A549 (cell line): ENCODE measurements at regions not wholly inside any gene's neighbourhood (a gene's known extent, or its start where the extent isn't known, plus 50 kb on each side); places are given as distances from the start of the nearest gene placed in this dataset.

Experiments
- ATAC-seq, 2 experiments: fragments of 200-7000 bp in 1 of 2; fragments of >200 bp in 1 of 2; cut with Nextera tagmentation in 1 of 2; cut with Tn5 transposase in 1 of 2; 3 replicates each; pipeline versions ENCODE4 v1.8.0 to v1.9.1; 2018 to 2020; ENCODE audit warnings: mild to moderate bottlenecking in 1 of 2, moderate library complexity in 1 of 2
- CTCF ChIA-PET: fragments of 300-600 bp; sonication (Branson Sonifier 250); formaldehyde crosslinking; extraction: SDS; loops from one replicate; lab custom pipeline; 2021; ENCODE audit warnings: antibody characterized with exemption, inconsistent platforms; lab: Yijun Ruan, JAX
- POLR2A ChIA-PET: fragments of 350-600 bp; formaldehyde crosslinking; extraction: SDS; loops from one replicate; lab custom pipeline; 2021; ENCODE audit warnings: antibody characterized with exemption, inconsistent platforms; lab: Yijun Ruan, JAX
- DNase-seq, 2 experiments: peaks; one replicate each; pipeline versions ENCODE4 v3.0.0 to v3.0.0-alpha.2; 2011 to 2016; ENCODE audit warnings: low read depth in 1 of 2, low spot score in 1 of 2
- FAIRE-seq: peaks from 2 replicates; lab custom pipeline; 2011; peaks lifted over from hg19 to GRCh38; lab: Jason Lieb, UNC
- H3K27ac ChIP-seq, 2 experiments: fragments of >200 bp; sonication (Bioruptor Twin); formaldehyde crosslinking; 3 replicates each; pipeline ENCODE4 v1.5.1; 2016 to 2017
- H3K4me1 ChIP-seq: fragments of >200 bp; sonication (Bioruptor Twin); formaldehyde crosslinking; 3 replicates; pipeline ENCODE4 v1.6.1; 2016
- H3K4me2 ChIP-seq: fragments of >200 bp; sonication (Bioruptor Twin); formaldehyde crosslinking; 3 replicates; pipeline ENCODE4 v1.6.1; 2016
- H3K4me3 ChIP-seq: fragments of >200 bp; sonication (Bioruptor Twin); formaldehyde crosslinking; 3 replicates; pipeline ENCODE4 v1.5.1; 2016
- H3K9me3 ChIP-seq: fragments of >200 bp; sonication (Bioruptor Twin); formaldehyde crosslinking; 3 replicates; pipeline ENCODE4 v1.6.1; 2016
- CBX2 ChIP-seq: fragments of 200-600 bp; sonication (generic); IDR thresholded peaks from 2 replicates; pipeline ENCODE4 v1.6.1; 2016; ENCODE audit warnings: low read depth, mild to moderate bottlenecking, borderline replicate concordance
- EP300 ChIP-seq, 2 experiments: fragments of >200 bp; sonication (Bioruptor Twin); formaldehyde crosslinking; IDR thresholded peaks; 2 replicates in 1 of 2; 3 replicates in 1 of 2; pipeline ENCODE4 v1.6.1; 2016 to 2017
- FOSB ChIP-seq: fragments of 250-450 bp; sonication (Bioruptor Pico); IDR thresholded peaks from 2 replicates; pipeline ENCODE4 v1.5.0; 2020; ENCODE audit warnings: mild to moderate bottlenecking, moderate library complexity
- FOXS1 ChIP-seq: fragments of 250-450 bp; sonication (Bioruptor Pico); IDR thresholded peaks from 2 replicates; pipeline ENCODE4 v1.5.0; 2020; ENCODE audit warnings: mild to moderate bottlenecking, moderate library complexity
- HDAC2 ChIP-seq: fragments of 200-600 bp; sonication (generic); IDR thresholded peaks from 2 replicates; pipeline ENCODE4 v1.6.1; 2016
- HES2 ChIP-seq: fragments of >200 bp; sonication (Bioruptor Twin); formaldehyde crosslinking; IDR thresholded peaks from 2 replicates; pipeline ENCODE4 v1.6.1; 2016
- HEYL ChIP-seq: fragments of 250-450 bp; sonication (Bioruptor Pico); IDR thresholded peaks from 2 replicates; pipeline ENCODE4 v1.8.0; 2021; ENCODE audit warnings: mild to moderate bottlenecking, moderate library complexity
- HOXA7 ChIP-seq: fragments of 250-450 bp; sonication (Bioruptor Pico); IDR thresholded peaks from 2 replicates; pipeline ENCODE4 v1.5.0; 2020; ENCODE audit warnings: mild to moderate bottlenecking, moderate library complexity
- JUN ChIP-seq, 2 experiments: fragments of >200 bp; sonication (Bioruptor Twin); formaldehyde crosslinking; IDR thresholded peaks; 2 replicates in 1 of 2; 3 replicates in 1 of 2; pipeline ENCODE4 v1.6.1; 2016 to 2017
- JUNB ChIP-seq: fragments of >200 bp; sonication (Bioruptor Twin); formaldehyde crosslinking; IDR thresholded peaks from 2 replicates; pipeline ENCODE4 v1.6.1; 2016
- KDM5A ChIP-seq: fragments of 200-600 bp; sonication (generic); IDR thresholded peaks from 2 replicates; pipeline ENCODE4 v1.6.1; 2016; ENCODE audit warnings: antibody characterized with exemption, mild to moderate bottlenecking
- MAFK ChIP-seq: fragments of 450-650 bp; IDR thresholded peaks from 2 replicates; pipeline ENCODE4 v1.6.1; 2014; ENCODE audit not compliant: partially characterized antibody
- MAZ ChIP-seq: fragments of 150-350 bp; IDR thresholded peaks from 2 replicates; pipeline ENCODE4 v1.6.1; 2014; ENCODE audit warnings: antibody characterized with exemption, low read depth, low read length, borderline replicate concordance
- MYC ChIP-seq: IDR thresholded peaks from 2 replicates; pipeline ENCODE4 v1.6.1; 2012; ENCODE audit warnings: mild to moderate bottlenecking, inconsistent platforms, low read length, improper control_type of control experiment, borderline replicate concordance
- NFE2L2 ChIP-seq: fragments of 150-350 bp; conservative IDR thresholded peaks from 2 replicates; pipeline ENCODE4 v1.6.1; 2014; ENCODE audit warnings: low read length
- PBX3 ChIP-seq: IDR thresholded peaks from 2 replicates; pipeline ENCODE4 v1.6.1; 2012
- POLR2AphosphoS2 ChIP-seq: conservative IDR thresholded peaks from 2 replicates; pipeline ENCODE4 v1.6.1; 2012; ENCODE audit warnings: low read length, improper control_type of control experiment, inconsistent platforms
- RAD21 ChIP-seq, 2 experiments: fragments of >200 bp in 1 of 2; sonication (Bioruptor Twin) in 1 of 2; formaldehyde crosslinking in 1 of 2; IDR thresholded peaks in 1 of 2; conservative IDR thresholded peaks in 1 of 2; 2 replicates in 1 of 2; 3 replicates in 1 of 2; pipeline ENCODE4 v1.6.1; 2012 to 2018; ENCODE audit warnings: inconsistent platforms in 1 of 2
- RARB ChIP-seq: fragments of 250-450 bp; sonication (Bioruptor Pico); IDR thresholded peaks from 2 replicates; pipeline ENCODE4 v1.8.0; 2021; ENCODE audit warnings: mild to moderate bottlenecking, moderate library complexity
- RFX5 ChIP-seq: fragments of 450-650 bp; IDR thresholded peaks from 2 replicates; pipeline ENCODE4 v1.7.1; 2014; ENCODE audit warnings: antibody characterized with exemption, mild to moderate bottlenecking, moderate library complexity
- SMC3 ChIP-seq: fragments of >200 bp; sonication (Bioruptor Twin); formaldehyde crosslinking; IDR thresholded peaks from 3 replicates; pipeline ENCODE4 v1.6.1; 2018; ENCODE audit warnings: inconsistent platforms
- SREBF2 ChIP-seq: fragments of 450-650 bp; IDR thresholded peaks from 2 replicates; pipeline ENCODE4 v1.6.1; 2014; ENCODE audit warnings: mild to moderate bottlenecking, moderate library complexity
- TFCP2L1 ChIP-seq: fragments of 250-450 bp; sonication (Bioruptor Pico); IDR thresholded peaks from 2 replicates; pipeline ENCODE4 v1.5.0; 2021; ENCODE audit warnings: mild to moderate bottlenecking
- ZC3H11A ChIP-seq: fragments of 450-650 bp; IDR thresholded peaks from 2 replicates; pipeline ENCODE4 v1.6.1; 2014; ENCODE audit warnings: antibody characterized with exemption, mild to moderate bottlenecking
- ZNF302 ChIP-seq: fragments of 250-450 bp; sonication (Bioruptor Pico); IDR thresholded peaks from 2 replicates; pipeline ENCODE4 v1.9.0; 2021; ENCODE audit warnings: inconsistent platforms, mild to moderate bottlenecking, moderate library complexity
- ZSCAN20 ChIP-seq: fragments of 250-450 bp; sonication (Bioruptor Pico); IDR thresholded peaks from 2 replicates; pipeline ENCODE4 v1.8.0; 2022; ENCODE audit warnings: mild to moderate bottlenecking, moderate library complexity
- WGBS: methylation state at CpG from one replicate; pipeline ENCODE4 v1.1.6; 2017; ENCODE audit errors: missing lambda C conversion rate; 5-methylcytosine and 5-hydroxymethylcytosine counted together
- TF ChIP-seq, protein P1 (sequence below): fragments of 250-450 bp; sonication (Bioruptor Pico); IDR thresholded peaks from 2 replicates; pipeline ENCODE4 v1.5.0; 2020; ENCODE audit warnings: low read depth, mild to moderate bottlenecking, moderate library complexity
- TF ChIP-seq, protein P2 (sequence below): IDR thresholded peaks from 2 replicates; pipeline ENCODE4 v1.6.1; 2012
- TF ChIP-seq, protein P3 (sequence below): fragments of 200-600 bp; sonication (generic); IDR thresholded peaks from 2 replicates; pipeline ENCODE4 v1.6.1; 2016; ENCODE audit warnings: antibody characterized with exemption, mild to moderate bottlenecking, moderate library complexity
- TF ChIP-seq, protein P4 (sequence below): IDR thresholded peaks from 2 replicates; pipeline ENCODE4 v1.6.1; 2012; ENCODE audit warnings: low read depth, borderline replicate concordance

DNA sequence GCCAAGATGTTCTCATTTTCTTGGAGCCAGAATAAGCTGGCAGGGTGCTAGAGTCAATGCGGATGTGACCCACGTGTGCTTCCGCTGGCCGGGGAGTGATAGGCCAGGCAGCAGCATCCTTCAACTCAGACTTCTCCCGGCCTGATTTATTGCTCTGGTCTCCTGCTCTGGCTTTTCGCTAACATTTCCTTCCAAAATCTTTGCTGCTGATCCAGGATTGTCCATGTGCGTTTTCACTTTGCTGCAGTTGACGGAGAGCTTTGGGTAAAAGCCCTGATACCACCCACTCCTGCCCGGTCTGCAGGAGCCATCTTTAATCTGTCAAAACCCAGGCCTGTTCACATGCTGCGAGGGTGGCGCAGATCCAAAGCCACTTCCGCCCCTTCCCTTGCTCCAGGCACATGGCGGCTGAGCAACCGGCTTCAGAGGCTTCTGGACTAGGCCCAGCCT lies 106.8 kb downstream of the CYP26A1 start:
- no peak for TF ChIP-seq MAZ
- TF ChIP-seq, protein P1, sequence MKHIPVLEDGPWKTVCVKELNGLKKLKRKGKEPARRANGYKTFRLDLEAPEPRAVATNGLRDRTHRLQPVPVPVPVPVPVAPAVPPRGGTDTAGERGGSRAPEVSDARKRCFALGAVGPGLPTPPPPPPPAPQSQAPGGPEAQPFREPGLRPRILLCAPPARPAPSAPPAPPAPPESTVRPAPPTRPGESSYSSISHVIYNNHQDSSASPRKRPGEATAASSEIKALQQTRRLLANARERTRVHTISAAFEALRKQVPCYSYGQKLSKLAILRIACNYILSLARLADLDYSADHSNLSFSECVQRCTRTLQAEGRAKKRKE (CRISPR knock-in tag) = no peak
- TF ChIP-seq, protein P2, sequence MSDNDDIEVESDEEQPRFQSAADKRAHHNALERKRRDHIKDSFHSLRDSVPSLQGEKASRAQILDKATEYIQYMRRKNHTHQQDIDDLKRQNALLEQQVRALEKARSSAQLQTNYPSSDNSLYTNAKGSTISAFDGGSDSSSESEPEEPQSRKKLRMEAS = no peak
- no peak for TF ChIP-seq PBX3
- no peak for TF ChIP-seq ZC3H11A
- no peak for TF ChIP-seq NFE2L2
- no peak for TF ChIP-seq POLR2AphosphoS2
- no peak for TF ChIP-seq FOXS1 (CRISPR knock-in tag)
- TF ChIP-seq, protein P3, sequence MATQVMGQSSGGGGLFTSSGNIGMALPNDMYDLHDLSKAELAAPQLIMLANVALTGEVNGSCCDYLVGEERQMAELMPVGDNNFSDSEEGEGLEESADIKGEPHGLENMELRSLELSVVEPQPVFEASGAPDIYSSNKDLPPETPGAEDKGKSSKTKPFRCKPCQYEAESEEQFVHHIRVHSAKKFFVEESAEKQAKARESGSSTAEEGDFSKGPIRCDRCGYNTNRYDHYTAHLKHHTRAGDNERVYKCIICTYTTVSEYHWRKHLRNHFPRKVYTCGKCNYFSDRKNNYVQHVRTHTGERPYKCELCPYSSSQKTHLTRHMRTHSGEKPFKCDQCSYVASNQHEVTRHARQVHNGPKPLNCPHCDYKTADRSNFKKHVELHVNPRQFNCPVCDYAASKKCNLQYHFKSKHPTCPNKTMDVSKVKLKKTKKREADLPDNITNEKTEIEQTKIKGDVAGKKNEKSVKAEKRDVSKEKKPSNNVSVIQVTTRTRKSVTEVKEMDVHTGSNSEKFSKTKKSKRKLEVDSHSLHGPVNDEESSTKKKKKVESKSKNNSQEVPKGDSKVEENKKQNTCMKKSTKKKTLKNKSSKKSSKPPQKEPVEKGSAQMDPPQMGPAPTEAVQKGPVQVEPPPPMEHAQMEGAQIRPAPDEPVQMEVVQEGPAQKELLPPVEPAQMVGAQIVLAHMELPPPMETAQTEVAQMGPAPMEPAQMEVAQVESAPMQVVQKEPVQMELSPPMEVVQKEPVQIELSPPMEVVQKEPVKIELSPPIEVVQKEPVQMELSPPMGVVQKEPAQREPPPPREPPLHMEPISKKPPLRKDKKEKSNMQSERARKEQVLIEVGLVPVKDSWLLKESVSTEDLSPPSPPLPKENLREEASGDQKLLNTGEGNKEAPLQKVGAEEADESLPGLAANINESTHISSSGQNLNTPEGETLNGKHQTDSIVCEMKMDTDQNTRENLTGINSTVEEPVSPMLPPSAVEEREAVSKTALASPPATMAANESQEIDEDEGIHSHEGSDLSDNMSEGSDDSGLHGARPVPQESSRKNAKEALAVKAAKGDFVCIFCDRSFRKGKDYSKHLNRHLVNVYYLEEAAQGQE = no peak
- TF ChIP-seq SREBF2 = no peak
- TF ChIP-seq, protein P4, sequence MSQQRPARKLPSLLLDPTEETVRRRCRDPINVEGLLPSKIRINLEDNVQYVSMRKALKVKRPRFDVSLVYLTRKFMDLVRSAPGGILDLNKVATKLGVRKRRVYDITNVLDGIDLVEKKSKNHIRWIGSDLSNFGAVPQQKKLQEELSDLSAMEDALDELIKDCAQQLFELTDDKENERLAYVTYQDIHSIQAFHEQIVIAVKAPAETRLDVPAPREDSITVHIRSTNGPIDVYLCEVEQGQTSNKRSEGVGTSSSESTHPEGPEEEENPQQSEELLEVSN = no peak
- TF ChIP-seq RFX5 = no peak
- TF ChIP-seq HDAC2 = no peak
- no peak for TF ChIP-seq ZSCAN20 (CRISPR knock-in tag)
- TF ChIP-seq HES2 = no peak
- TF ChIP-seq HEYL = no peak
- no peak for TF ChIP-seq HOXA7 (CRISPR knock-in tag)
- no peak for TF ChIP-seq ZNF302
- no peaks in the 10 kb centered on the region for H3K9me3 ChIP-seq
- no peak overlapping the region for H3K4me2 ChIP-seq
- CTCF ChIA-PET = interaction anchor here (0.6 kb wide), 1 partner anchor 21 kb away, joined by 3 read pairs; no protein-coding TSS in a partner anchor
- POLR2A ChIA-PET = no interaction called here
- H3K27ac ChIP-seq = no peak overlapping the region
- DNase-seq = no peak
- 87% methylated on average over 14 of the region's 14 CpGs for WGBS
- H3K4me3 ChIP-seq = no peak overlapping the region
- FAIRE-seq = no peak
- no peak for ATAC-seq
- H3K4me1 ChIP-seq = no peaks in the 10 kb centered on the region

GRCh38 chr10:93181271-93182048 lies 107.8 kb downstream of the CYP26A1 start:
- no peak overlapping the region for H3K4me3 ChIP-seq
- ATAC-seq = no peak
- TF ChIP-seq POLR2AphosphoS2 (no peak), TFCP2L1 (CRISPR knock-in tag) (no peak), MAZ (no peak), KDM5A (no peak), SMC3 (no peak), RAD21 (conservative IDR thresholded peaks at IDR 0.05 in 1 of 2, IDR thresholded peaks at IDR 0.05 in 1 of 2) (no peak), RARB (CRISPR knock-in tag) (no peak), EP300 (IDR thresholded peaks at IDR 0.05) (no peak), MAFK (no peak), JUNB (no peak), MYC (no peak), CBX2 (no peak), FOSB (CRISPR knock-in tag) (no peak), HEYL (no peak), RFX5 (no peak), JUN (IDR thresholded peaks at IDR 0.05) (no peak)
- TF ChIP-seq, protein P1 (CRISPR knock-in tag) = no peak
- TF ChIP-seq, all 56 proteins: peak for 0
- CTCF ChIA-PET = interaction anchor here (1.2 kb wide), 1 partner anchor 65 kb away, joined by 3 read pairs; no protein-coding TSS in a partner anchor
- POLR2A ChIA-PET = no interaction called here
- Histone ChIP-seq H3K9me3 (no peaks in the 10 kb centered on the region), H3K4me1 (no peaks in the 10 kb centered on the region), H3K4me2 (no peak overlapping the region), H3K27ac (no peak overlapping the region)
- WGBS = 73% methylated on average over 8 of the region's 8 CpGs
- DNase-seq (no peak), FAIRE-seq (no peak)
